Erythroblast (primary cell): ENCODE measurements at regions not wholly inside any gene's neighbourhood (a gene's known extent, or its start where the extent isn't known, plus 50 kb on each side); places are given as distances from the start of the nearest gene placed in this dataset.

Source experiments
- GATA1 ChIP-seq: IDR thresholded peaks from 2 replicates; pipeline ENCODE4 v1.6.1; 2011; ENCODE audit warnings: low read depth, mild to moderate bottlenecking, control low read depth, low read length, moderate library complexity
- POLR2A ChIP-seq: IDR thresholded peaks from 2 replicates; pipeline ENCODE4 v1.6.1; 2011; ENCODE audit warnings: mild to moderate bottlenecking, low read length

GRCh38 chr4:116126794-116127193 lies 958.6 kb downstream of the TRAM1L1 start:
- TF ChIP-seq POLR2A = no peak
- no peak for TF ChIP-seq GATA1
